Hepatocyte (in vitro differentiated cells): ENCODE measurements at regions not wholly inside any gene's neighbourhood (a gene's known extent, or its start where the extent isn't known, plus 50 kb on each side); places are given as distances from the start of the nearest gene placed in this dataset.

Experiments used
- EZH2 ChIP-seq: fragments of 200-600 bp; sonication (generic); IDR thresholded peaks from 2 replicates; pipeline ENCODE4 v1.6.1; 2016; ENCODE audit warnings: antibody characterized with exemption, mild to moderate bottlenecking, borderline replicate concordance
- EZH2phosphoT487 ChIP-seq: fragments of 200-600 bp; sonication (generic); IDR thresholded peaks from one replicate; pipeline ENCODE4 v1.6.1; 2018; ENCODE audit warnings: antibody characterized with exemption, mild to moderate bottlenecking, low read depth, moderate library complexity; ENCODE audit not compliant: unreplicated experiment, severe bottlenecking
- TF ChIP-seq, protein P1 (sequence below): fragments of 200-600 bp; sonication (generic); IDR thresholded peaks from 2 replicates; pipeline ENCODE4 v1.5.1; 2016; ENCODE audit warnings: antibody characterized with exemption, mild to moderate bottlenecking; ENCODE audit not compliant: poor library complexity

- TF ChIP-seq, protein P1, sequence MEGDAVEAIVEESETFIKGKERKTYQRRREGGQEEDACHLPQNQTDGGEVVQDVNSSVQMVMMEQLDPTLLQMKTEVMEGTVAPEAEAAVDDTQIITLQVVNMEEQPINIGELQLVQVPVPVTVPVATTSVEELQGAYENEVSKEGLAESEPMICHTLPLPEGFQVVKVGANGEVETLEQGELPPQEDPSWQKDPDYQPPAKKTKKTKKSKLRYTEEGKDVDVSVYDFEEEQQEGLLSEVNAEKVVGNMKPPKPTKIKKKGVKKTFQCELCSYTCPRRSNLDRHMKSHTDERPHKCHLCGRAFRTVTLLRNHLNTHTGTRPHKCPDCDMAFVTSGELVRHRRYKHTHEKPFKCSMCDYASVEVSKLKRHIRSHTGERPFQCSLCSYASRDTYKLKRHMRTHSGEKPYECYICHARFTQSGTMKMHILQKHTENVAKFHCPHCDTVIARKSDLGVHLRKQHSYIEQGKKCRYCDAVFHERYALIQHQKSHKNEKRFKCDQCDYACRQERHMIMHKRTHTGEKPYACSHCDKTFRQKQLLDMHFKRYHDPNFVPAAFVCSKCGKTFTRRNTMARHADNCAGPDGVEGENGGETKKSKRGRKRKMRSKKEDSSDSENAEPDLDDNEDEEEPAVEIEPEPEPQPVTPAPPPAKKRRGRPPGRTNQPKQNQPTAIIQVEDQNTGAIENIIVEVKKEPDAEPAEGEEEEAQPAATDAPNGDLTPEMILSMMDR, result no peak
- TF ChIP-seq EZH2 (no peak), EZH2phosphoT487 (no peak)
Observed at GRCh38 chr1:157367870-157368269, 184.4 kb downstream of the FCRL5 start.
